H9 (cell line): ENCODE measurements at regions not wholly inside any gene's neighbourhood (a gene's known extent, or its start where the extent isn't known, plus 50 kb on each side); places are given as distances from the start of the nearest gene placed in this dataset.

Source experiments
- DNase-seq: peaks from one replicate; pipeline ENCODE4 v3.0.0-alpha.2; 2017
- H2AFZ ChIP-seq: one replicate; pipeline ENCODE4 v1.6.1; 2013; ENCODE audit warnings: mild to moderate bottlenecking, low read length, control low read depth, moderate library complexity
- H2AK5ac ChIP-seq: 2 replicates; pipeline ENCODE4 v1.6.1; 2013; ENCODE audit warnings: low read length, control low read depth, mixed read lengths; ENCODE audit not compliant: insufficient read length
- H2BK120ac ChIP-seq: one replicate; pipeline ENCODE4 v1.6.1; 2013; ENCODE audit warnings: low read depth, mild to moderate bottlenecking, low read length, control low read depth, inconsistent platforms; ENCODE audit not compliant: poor library complexity, severe bottlenecking
- H2BK12ac ChIP-seq: 2 replicates; pipeline ENCODE4 v1.6.1; 2013; ENCODE audit warnings: low read length, control low read depth, mixed read lengths, low read depth; ENCODE audit not compliant: insufficient read length
- H2BK15ac ChIP-seq: 2 replicates; pipeline ENCODE4 v1.6.1; 2013; ENCODE audit warnings: low read depth, low read length, control low read depth
- H2BK20ac ChIP-seq: one replicate; pipeline ENCODE4 v1.6.1; 2013; ENCODE audit warnings: low read depth, mild to moderate bottlenecking, low read length, control low read depth, inconsistent platforms; ENCODE audit not compliant: poor library complexity, severe bottlenecking
- H2BK5ac ChIP-seq: 2 replicates; pipeline ENCODE4 v1.6.1; 2013; ENCODE audit warnings: low read length, control low read depth, mixed read lengths; ENCODE audit not compliant: insufficient read length
- H3K14ac ChIP-seq: 2 replicates; pipeline ENCODE4 v1.6.1; 2013; ENCODE audit warnings: low read length, control low read depth; ENCODE audit not compliant: insufficient read depth
- H3K18ac ChIP-seq: 2 replicates; pipeline ENCODE4 v1.6.1; 2013; ENCODE audit warnings: low read depth, mild to moderate bottlenecking, mixed read lengths, low read length, control low read depth; ENCODE audit not compliant: insufficient read length
- H3K23ac ChIP-seq: 2 replicates; pipeline ENCODE4 v1.6.1; 2013; ENCODE audit warnings: low read length, control low read depth, mixed read lengths, low read depth; ENCODE audit not compliant: insufficient read length
- H3K23me2 ChIP-seq: 2 replicates; pipeline ENCODE4 v1.6.1; 2013; ENCODE audit warnings: low read depth, mild to moderate bottlenecking, mixed read lengths, low read length, control low read depth; ENCODE audit not compliant: insufficient read length, poor library complexity, severe bottlenecking
- H3K27ac ChIP-seq: 2 replicates; pipeline ENCODE4 v1.5.1; 2013; ENCODE audit warnings: low read length, control low read depth, mixed read lengths, low read depth; ENCODE audit not compliant: insufficient read length
- H3K27me3 ChIP-seq: 2 replicates; pipeline ENCODE4 v1.6.1; 2013; ENCODE audit warnings: low read length, control low read depth, inconsistent platforms; ENCODE audit not compliant: insufficient read depth
- H3K4ac ChIP-seq: 2 replicates; pipeline ENCODE4 v1.6.1; 2013; ENCODE audit warnings: low read depth, mild to moderate bottlenecking, control low read depth, inconsistent platforms, low read length, moderate library complexity
- H3K4me1 ChIP-seq: 2 replicates; pipeline ENCODE4 v1.6.1; 2013; ENCODE audit warnings: low read length, control low read depth, inconsistent platforms; ENCODE audit not compliant: insufficient read depth
- H3K4me2 ChIP-seq: 2 replicates; pipeline ENCODE4 v1.6.1; 2013; ENCODE audit warnings: low read length, control low read depth, mixed read lengths; ENCODE audit not compliant: insufficient read length, insufficient read depth
- H3K56ac ChIP-seq: 2 replicates; pipeline ENCODE4 v1.6.1; 2013; ENCODE audit warnings: low read depth, mild to moderate bottlenecking, mixed read lengths, low read length, control low read depth; ENCODE audit not compliant: insufficient read length
- H3K79me1 ChIP-seq: 2 replicates; pipeline ENCODE4 v1.6.1; 2013; ENCODE audit warnings: low read depth, mild to moderate bottlenecking, moderate library complexity, low read length, control low read depth, inconsistent platforms; ENCODE audit not compliant: insufficient read depth, poor library complexity, severe bottlenecking
- H3K79me2 ChIP-seq: 2 replicates; pipeline ENCODE4 v1.6.1; 2013; ENCODE audit warnings: low read length, control low read depth, inconsistent platforms; ENCODE audit not compliant: insufficient read depth
- H3K9ac ChIP-seq: 2 replicates; pipeline ENCODE4 v1.6.1; 2013; ENCODE audit warnings: low read length, control low read depth, mixed read lengths; ENCODE audit not compliant: insufficient read length; ENCODE audit errors: extremely low read depth
- H3K9me3 ChIP-seq: one replicate; pipeline ENCODE4 v1.6.1; 2013; ENCODE audit warnings: low read depth, low read length, inconsistent platforms; ENCODE audit not compliant: control insufficient read depth
- H3T11ph ChIP-seq: one replicate; pipeline ENCODE4 v1.6.1; 2013; ENCODE audit warnings: mild to moderate bottlenecking, low read length, control low read depth, inconsistent platforms
- H4K20me1 ChIP-seq: one replicate; pipeline ENCODE4 v1.6.1; 2013; ENCODE audit not compliant: control insufficient read depth, insufficient read length, insufficient read depth
- H4K5ac ChIP-seq: 2 replicates; pipeline ENCODE4 v1.6.1; 2013; ENCODE audit warnings: low read depth, mild to moderate bottlenecking, mixed read lengths, low read length, control low read depth; ENCODE audit not compliant: insufficient read length
- H4K8ac ChIP-seq: replicated peaks from 2 replicates; pipeline ENCODE4 v1.6.1; 2013; ENCODE audit warnings: low read length, control low read depth, mixed read lengths, low read depth; ENCODE audit not compliant: insufficient read length
- H4K91ac ChIP-seq: 2 replicates; pipeline ENCODE4 v1.6.1; 2013; ENCODE audit warnings: low read depth, mild to moderate bottlenecking, moderate library complexity, mixed read lengths, low read length, control low read depth; ENCODE audit not compliant: insufficient read length
- H3K27ac Mint-ChIP-seq, 3 experiments: 2 replicates in 2 of 3; 3 replicates in 1 of 3; pipeline ENCODE4 v1.8.0; 2020 to 2021; ENCODE audit warnings: mixed read lengths in 3 of 3, mild to moderate bottlenecking in 1 of 3, moderate library complexity in 1 of 3
- H3K27me3 Mint-ChIP-seq: 2 replicates; pipeline ENCODE4 v1.8.0; 2021; ENCODE audit warnings: low read depth, mild to moderate bottlenecking, moderate library complexity, mixed read lengths
- H3K36me3 Mint-ChIP-seq, 3 experiments: 2 replicates in 2 of 3; 3 replicates in 1 of 3; pipeline ENCODE4 v1.8.0; 2020 to 2021; ENCODE audit warnings: low read depth in 3 of 3, mixed read lengths in 3 of 3; ENCODE audit not compliant: insufficient read depth in 1 of 3
- H3K4me1 Mint-ChIP-seq, 2 experiments: 2 replicates each; pipeline ENCODE4 v1.8.0; 2020; ENCODE audit warnings: mixed read lengths in 2 of 2
- H3K4me3 Mint-ChIP-seq, 2 experiments: 2 replicates in 1 of 2; 3 replicates in 1 of 2; pipeline ENCODE4 v1.8.0; 2020 to 2021; ENCODE audit warnings: mild to moderate bottlenecking in 2 of 2, mixed read lengths in 2 of 2, moderate library complexity in 1 of 2
- H3K9me3 Mint-ChIP-seq, 2 experiments: 2 replicates in 1 of 2; 3 replicates in 1 of 2; pipeline ENCODE4 v1.8.0; 2020; ENCODE audit warnings: mild to moderate bottlenecking in 2 of 2, mixed read lengths in 2 of 2, moderate library complexity in 1 of 2
- WGBS: extraction: QIAGEN DNeasy Blood & Tissue Kit; methylation state at CpG from one replicate; pipeline ENCODE4 v1.1.7; 2013; ENCODE audit warnings: missing lambda C conversion rate, low lambda C conversion rate, mixed read lengths; ENCODE audit not compliant: insufficient read length; ENCODE audit errors: extremely low coverage; 5-methylcytosine and 5-hydroxymethylcytosine counted together
- TF ChIP-seq, protein P1 (sequence below): fragments of 200-600 bp; sonication (generic); conservative IDR thresholded peaks from 3 replicates; pipeline ENCODE4 v1.8.0; 2021; ENCODE audit warnings: antibody characterized with exemption, mild to moderate bottlenecking

DNA sequence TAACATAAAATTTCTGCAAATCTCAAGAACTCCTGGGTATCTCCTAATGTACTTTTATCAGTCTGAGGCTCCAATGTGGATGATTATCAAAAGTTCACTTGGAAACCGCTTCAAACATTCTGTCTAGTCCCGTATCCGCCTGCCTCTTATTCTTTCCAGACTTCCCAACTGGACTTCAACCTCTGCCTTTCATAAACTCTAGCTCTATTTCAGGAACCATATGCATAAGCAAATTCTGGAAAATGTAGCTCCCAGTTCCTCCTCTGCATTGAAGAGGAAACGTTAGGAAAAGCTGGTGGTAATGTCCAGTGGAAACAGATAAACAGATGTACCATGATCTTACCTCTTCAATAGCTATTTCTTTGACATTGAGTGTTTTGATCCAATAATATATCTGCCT, 285.0 kb downstream of the KCNJ2 start:
- H3K27me3 ChIP-seq = no peaks in the 10 kb centered on the region
- peaks cover 3 to 7% of the 10 kb centered on the region in 2 experiments for H3K4me1 Mint-ChIP-seq
- H4K8ac ChIP-seq = no peak overlapping the region
- no peak overlapping the region for H2BK15ac ChIP-seq
- no peak overlapping the region for H3K9ac ChIP-seq
- H3K23me2 ChIP-seq = no peaks in the 10 kb centered on the region
- no peak overlapping the region for H3T11ph ChIP-seq
- no peak overlapping the region for H4K91ac ChIP-seq
- H3K27ac Mint-ChIP-seq = no peak overlapping the region
- WGBS = no CpG with 5 or more reads among the region's 4 CpGs
- H3K27ac ChIP-seq = no peak overlapping the region
- no peak overlapping the region for H2BK20ac ChIP-seq
- H3K9me3 Mint-ChIP-seq = peaks cover 6 to 9% of the 10 kb centered on the region in 2 experiments
- no peaks in the 10 kb centered on the region for H3K79me1 ChIP-seq
- no peak overlapping the region for H2BK5ac ChIP-seq
- H3K18ac ChIP-seq = no peak overlapping the region
- no peak overlapping the region for H2BK120ac ChIP-seq
- no peak overlapping the region for H3K23ac ChIP-seq
- no peak overlapping the region for H3K4me3 Mint-ChIP-seq
- H2AFZ ChIP-seq = no peak overlapping the region
- no peaks in the 10 kb centered on the region; the same call in 1 of the 2 replicates for H3K27me3 Mint-ChIP-seq
- DNase-seq = no peak
- H3K56ac ChIP-seq = no peak overlapping the region
- peaks cover 3 to 8% (median 4%) of the 10 kb centered on the region in 3 experiments; a peak in 5 of 7 replicates for H3K36me3 Mint-ChIP-seq
- no peak overlapping the region for H2AK5ac ChIP-seq
- TF ChIP-seq, protein P1, sequence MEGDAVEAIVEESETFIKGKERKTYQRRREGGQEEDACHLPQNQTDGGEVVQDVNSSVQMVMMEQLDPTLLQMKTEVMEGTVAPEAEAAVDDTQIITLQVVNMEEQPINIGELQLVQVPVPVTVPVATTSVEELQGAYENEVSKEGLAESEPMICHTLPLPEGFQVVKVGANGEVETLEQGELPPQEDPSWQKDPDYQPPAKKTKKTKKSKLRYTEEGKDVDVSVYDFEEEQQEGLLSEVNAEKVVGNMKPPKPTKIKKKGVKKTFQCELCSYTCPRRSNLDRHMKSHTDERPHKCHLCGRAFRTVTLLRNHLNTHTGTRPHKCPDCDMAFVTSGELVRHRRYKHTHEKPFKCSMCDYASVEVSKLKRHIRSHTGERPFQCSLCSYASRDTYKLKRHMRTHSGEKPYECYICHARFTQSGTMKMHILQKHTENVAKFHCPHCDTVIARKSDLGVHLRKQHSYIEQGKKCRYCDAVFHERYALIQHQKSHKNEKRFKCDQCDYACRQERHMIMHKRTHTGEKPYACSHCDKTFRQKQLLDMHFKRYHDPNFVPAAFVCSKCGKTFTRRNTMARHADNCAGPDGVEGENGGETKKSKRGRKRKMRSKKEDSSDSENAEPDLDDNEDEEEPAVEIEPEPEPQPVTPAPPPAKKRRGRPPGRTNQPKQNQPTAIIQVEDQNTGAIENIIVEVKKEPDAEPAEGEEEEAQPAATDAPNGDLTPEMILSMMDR = no peak
- H3K14ac ChIP-seq = no peak overlapping the region
- H3K9me3 ChIP-seq = no peaks in the 10 kb centered on the region
- no peak overlapping the region for H3K4ac ChIP-seq
- no peaks in the 10 kb centered on the region for H3K4me1 ChIP-seq
- H4K20me1 ChIP-seq = no peaks in the 10 kb centered on the region
- H3K79me2 ChIP-seq = no peaks in the 10 kb centered on the region
- no peak overlapping the region for H2BK12ac ChIP-seq
- H3K4me2 ChIP-seq = no peak overlapping the region
- H4K5ac ChIP-seq = no peak overlapping the region
